ENCODE measurements at regions not wholly inside any gene's neighbourhood (a gene's known extent, or its start where the extent isn't known, plus 50 kb on each side); places are given as distances from the start of the nearest gene placed in this dataset.

DNA sequence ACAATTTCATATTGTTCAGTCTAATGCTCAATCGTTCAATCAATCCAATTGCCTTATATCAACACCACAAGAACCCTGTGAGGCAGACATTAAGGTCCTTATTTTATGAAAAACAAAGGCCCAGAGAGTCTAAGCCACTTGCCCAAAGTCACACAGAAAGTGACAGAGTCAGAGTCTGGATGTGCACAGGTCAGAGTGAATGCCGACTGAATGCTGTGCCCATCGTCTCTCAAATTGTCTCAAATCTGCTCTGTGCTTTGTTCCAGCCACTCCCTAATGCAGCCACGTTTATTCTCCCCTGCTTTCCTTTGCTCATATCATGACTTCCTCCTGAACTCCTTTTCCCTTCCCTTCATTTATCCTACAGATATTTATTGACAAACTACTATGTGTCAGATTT is 558.3 kb downstream of the MATN1 start:
- TF ChIP-seq POLR2A (IDR thresholded peaks at IDR 0.05; ENCODE audit: low read length) (no peak), GATA1 (IDR thresholded peaks at IDR 0.05; ENCODE audit: low read depth, low read length) (no peak)

Measured in erythroblast (primary cell).